ENCODE measurements at regions not wholly inside any gene's neighbourhood (a gene's known extent, or its start where the extent isn't known, plus 50 kb on each side); places are given as distances from the start of the nearest gene placed in this dataset.

- Histone ChIP-seq H3K9me3 (no peaks in the 10 kb centered on the region), H3K27me3 (peaks cover 0 to 5% of the 10 kb centered on the region in 2 donors), H3K4me3 (no peak overlapping the region), H3K4me1 (no peaks in the 10 kb centered on the region), H3K27ac (no peak overlapping the region), H3K36me3 (no peaks in the 10 kb centered on the region)
- peak; percentile 53 to 56 for TF ChIP-seq CTCF (IDR thresholded peaks at IDR 0.05)
- intact Hi-C loops (cut with DNase I; ENCODE audit: low total_unique reads) = no loop called here
- DNase-seq = peak; percentile 44 to 61
These were observed 74.5 kb upstream of the DYNLRB2 start for GRCh38 chr16:80466024-80466987.

- Histone ChIP-seq H3K4me1 (no peaks in the 10 kb centered on the region), H3K27me3 (peaks cover 0 to 5% of the 10 kb centered on the region in 2 donors), H3K27ac (no peak overlapping the region), H3K9me3 (no peaks in the 10 kb centered on the region), H3K4me3 (no peak overlapping the region), H3K36me3 (no peaks in the 10 kb centered on the region)
- no peak for DNase-seq
- intact Hi-C loops (cut with DNase I; ENCODE audit: low total_unique reads) = no loop called here
- no peak for TF ChIP-seq CTCF (IDR thresholded peaks at IDR 0.05)
These were observed 76.9 kb upstream of the DYNLRB2 start for GRCh38 chr16:80463751-80464495.

- Histone ChIP-seq H3K4me1 (no peaks in the 10 kb centered on the region), H3K27me3 (peaks cover 0 to 5% of the 10 kb centered on the region in 2 donors), H3K36me3 (no peaks in the 10 kb centered on the region), H3K4me3 (no peak overlapping the region), H3K9me3 (no peaks in the 10 kb centered on the region), H3K27ac (no peak overlapping the region)
- no peak for TF ChIP-seq CTCF (IDR thresholded peaks at IDR 0.05)
- DNase-seq = no peak
- intact Hi-C loops (cut with DNase I; ENCODE audit: low total_unique reads) = no loop called here
These were observed 77.5 kb upstream of the DYNLRB2 start for GRCh38 chr16:80463326-80463725.

- no peaks in the 10 kb centered on the region for H3K9me3 ChIP-seq
- H3K27ac ChIP-seq = no peak overlapping the region
- intact Hi-C loops (cut with DNase I; ENCODE audit: low total_unique reads) = no loop called here
These were observed 77.9 kb upstream of the DYNLRB2 start for GRCh38 chr16:80462917-80463316.

GRCh38 chr16:80460988-80461387 lies 79.8 kb upstream of the DYNLRB2 start:
- no peak for DNase-seq
- Histone ChIP-seq H3K4me3 (no peak overlapping the region), H3K27ac (no peak overlapping the region), H3K9me3 (no peaks in the 10 kb centered on the region), H3K36me3 (no peaks in the 10 kb centered on the region), H3K4me1 (no peaks in the 10 kb centered on the region), H3K27me3 (no peaks in the 10 kb centered on the region)
- TF ChIP-seq CTCF (IDR thresholded peaks at IDR 0.05) = no peak
- intact Hi-C loops (cut with DNase I; ENCODE audit: low total_unique reads) = no loop called here

More at GRCh38 chr16:80462917-80463316, 77.9 kb upstream of the DYNLRB2 start:
- no peak for TF ChIP-seq CTCF (IDR thresholded peaks at IDR 0.05)
- H3K4me3 ChIP-seq = no peak overlapping the region
- DNase-seq = no peak
- H3K27me3 ChIP-seq = peaks cover 0 to 5% of the 10 kb centered on the region in 2 donors
- H3K36me3 ChIP-seq = no peaks in the 10 kb centered on the region
- H3K4me1 ChIP-seq = no peaks in the 10 kb centered on the region
